NCI-H1092 (cell line): ENCODE measurements at regions not wholly inside any gene's neighbourhood (a gene's known extent, or its start where the extent isn't known, plus 50 kb on each side); places are given as distances from the start of the nearest gene placed in this dataset.

Experiments
- DNase-seq: peaks from one replicate; lab custom pipeline; 2025; lab: John Stamatoyannopoulos, UW

DNA sequence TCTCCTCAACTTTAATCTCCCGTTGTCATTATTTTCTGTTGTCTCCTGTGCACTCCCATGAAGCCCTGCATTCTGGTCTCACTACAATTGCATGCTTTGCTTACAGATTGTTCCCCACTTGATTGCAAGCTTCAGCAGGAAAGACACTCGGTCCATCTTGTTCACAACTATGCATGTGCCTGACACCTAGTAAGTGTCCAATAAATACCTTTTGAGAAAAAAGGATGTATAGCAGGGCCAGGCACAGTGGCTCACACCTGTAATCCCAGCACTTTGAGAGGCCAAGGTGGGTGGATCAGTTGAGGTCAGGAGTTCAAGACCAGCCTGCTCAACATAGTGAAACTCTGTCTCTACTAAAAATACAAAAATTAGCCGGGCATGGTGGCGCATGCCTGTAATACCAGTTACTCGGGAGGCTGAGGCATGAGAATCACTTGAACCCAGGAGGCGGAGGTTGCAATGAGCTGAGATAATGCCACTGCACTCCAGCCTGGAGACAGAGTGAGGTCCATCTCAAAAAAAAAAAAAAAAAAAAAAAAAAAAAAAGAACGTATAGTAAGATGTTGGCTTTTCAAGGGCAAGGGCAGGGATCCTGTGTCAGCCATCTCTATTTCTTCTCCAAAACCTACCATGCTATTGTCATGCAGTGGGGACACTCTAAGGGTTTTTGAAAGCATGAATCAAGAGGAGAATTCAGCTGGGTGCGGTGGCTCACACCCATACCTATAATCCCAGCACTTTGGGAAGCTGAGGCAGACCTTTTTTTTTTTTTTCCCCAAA is 338.3 kb downstream of the MYCN start:
- no peak for DNase-seq

DNA sequence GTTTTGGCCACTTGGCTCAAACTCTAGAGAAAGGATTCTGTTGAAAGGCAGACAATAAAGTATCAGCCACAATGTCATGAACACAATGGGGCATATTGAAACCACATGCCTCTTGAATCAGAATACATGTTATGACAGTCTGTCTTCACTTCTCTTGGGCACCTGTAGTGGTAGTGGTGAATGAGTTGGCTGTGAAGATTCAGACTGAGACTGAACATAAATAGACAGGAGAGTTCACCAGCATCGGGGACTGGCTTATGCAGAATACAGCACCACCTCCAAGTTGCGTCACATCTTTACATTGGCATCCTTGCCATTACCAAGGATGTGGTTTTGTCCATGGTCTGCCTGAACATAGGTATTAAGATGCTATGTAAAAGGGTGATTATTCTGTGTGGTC is 336.8 kb downstream of the MYCN start:
- DNase-seq = no peak

DNA sequence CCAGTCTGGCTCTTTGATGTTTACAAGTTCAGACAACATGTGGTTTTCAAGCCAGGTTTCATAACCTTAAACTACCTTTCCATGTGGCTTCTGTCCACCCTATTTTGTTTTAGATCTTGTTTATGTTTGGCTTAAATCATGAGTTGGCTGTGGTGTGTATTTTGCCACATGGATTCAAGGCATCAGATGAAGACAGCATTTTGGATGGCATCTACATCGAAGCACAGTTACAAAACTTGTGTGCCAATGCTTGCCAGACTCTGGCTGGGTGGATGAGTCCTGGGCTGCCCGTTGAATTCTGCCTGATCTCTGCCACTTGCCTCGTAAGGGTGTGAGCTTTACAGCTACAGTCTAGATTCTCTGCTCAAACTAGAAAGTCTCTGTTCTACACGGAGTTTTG is 335.3 kb downstream of the MYCN start:
- DNase-seq = no peak

DNA sequence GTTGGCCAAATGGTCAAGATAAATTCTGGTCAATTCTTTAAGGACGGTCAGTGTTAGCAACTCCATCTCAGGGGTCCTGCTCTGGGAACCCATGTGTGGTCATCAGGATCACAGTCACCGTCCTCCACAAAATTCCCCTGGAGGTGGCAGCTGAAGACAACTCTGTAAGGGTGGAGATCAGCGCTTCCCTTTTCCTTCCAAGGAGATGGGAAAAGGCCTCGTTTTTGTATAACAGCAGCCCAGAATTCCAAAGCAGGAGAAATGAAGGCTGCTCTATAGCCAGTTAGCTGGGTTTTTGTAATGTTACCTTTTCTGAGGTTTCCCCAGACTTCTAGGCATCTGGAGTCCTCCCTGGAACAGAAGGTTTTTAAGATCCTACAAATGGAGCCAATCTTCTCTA is 334.8 kb downstream of the MYCN start:
- DNase-seq = no peak

DNA sequence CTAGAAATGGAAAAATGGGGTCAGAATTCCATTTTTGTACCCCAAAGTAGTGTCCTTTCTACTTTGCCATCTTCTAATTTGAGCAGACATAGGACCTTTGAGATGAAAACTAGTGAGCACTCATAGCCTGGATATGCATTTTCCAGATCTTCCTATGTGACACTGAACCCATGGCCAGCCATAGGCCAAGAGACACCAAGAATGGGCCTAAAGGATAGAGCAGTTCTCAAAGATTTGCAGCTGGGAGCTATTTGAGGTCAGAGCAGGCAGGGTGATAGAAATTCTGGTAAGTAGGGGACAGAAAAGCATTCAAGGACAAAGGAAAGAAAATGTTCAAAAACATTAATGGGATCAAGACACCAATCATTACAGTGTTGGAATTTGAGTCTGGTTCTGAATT is 332.8 kb downstream of the MYCN start:
- no peak for DNase-seq

DNA sequence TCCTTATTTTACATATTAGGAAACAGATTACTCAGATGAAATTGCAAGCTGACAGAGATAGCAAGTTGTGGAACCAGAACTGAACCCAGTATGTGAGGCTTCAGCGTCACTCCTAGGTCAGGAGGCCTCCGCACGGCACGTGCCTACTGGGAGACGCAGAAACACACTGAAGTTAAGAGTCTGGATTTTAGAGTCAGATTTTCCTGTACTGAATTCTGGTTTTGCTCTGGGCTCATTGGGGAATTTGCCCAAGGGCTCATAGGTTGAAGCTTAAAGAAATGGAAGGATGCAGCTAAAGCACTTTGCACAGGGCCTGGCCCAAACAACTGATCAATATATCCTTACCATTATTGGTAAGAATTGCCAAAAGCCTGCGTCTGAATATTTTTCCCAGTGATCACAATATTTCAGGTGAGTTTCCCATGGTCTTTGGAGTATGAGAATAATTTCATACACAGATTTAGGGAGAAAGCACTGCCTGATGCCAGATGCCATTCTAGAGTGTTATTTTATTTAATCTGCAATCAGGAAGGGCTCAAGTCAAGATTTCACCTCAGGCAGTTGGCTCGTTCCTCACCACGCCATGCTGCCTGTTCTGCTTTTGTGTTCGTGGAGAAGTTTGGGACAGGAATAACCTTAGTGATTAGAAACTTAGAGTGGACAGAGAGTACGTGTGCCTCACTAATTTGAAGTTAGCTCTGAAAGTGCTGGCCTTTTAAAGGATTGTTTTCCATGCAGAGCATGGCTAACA is 331.9 kb downstream of the MYCN start:
- DNase-seq = no peak

DNA sequence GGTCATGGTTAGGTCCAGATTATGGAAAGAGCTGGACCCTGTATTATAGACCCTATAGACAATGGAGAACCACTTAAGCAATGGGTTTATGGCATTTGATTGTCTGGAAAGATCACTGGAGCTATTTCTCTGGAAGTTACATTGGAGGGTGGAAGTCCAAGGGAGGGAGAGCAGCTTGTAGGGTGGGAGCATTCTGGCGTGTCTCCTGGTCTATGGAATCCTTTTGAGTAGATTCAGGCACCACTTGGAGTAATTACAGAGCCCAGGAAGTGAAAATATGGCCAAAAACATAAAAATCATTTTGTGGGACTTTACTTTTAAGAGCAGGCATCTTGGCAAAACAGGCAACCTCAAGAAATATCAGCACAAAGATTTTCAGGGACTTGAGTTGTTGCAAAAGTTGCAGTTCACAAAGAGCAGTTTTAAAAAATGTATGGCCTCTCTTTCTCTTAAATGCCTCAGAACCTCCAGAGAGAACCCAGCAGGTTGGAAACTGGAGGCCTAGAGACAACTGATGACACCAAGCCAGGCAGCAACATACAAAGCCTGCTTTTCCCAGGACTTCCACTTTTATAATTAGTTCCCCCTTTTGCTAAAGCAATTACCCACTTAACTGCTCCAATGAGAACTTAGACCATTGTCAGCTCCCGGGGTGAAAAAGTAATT is 331.0 kb downstream of the MYCN start:
- DNase-seq = no peak

DNA sequence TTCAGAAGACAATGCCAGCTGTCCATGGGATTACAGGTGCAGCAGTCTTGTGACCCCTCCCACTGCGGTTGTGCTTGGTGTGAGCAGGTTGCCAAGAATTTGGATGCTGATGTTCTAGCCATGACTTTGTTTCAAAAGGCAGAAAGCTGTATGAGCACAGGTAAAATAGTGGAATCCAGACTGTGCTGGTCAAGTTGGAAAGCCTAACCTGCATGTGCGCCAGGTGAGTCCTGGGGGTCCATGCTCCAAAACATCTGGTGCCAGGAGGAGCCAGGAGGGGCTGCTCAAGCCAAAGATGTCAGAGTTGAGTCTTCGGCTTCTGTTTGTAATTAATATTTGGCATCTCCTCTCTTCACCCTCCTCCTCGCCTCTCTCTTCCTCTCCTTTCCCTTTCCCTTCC is 330.1 kb downstream of the MYCN start:
- DNase-seq = no peak

DNA sequence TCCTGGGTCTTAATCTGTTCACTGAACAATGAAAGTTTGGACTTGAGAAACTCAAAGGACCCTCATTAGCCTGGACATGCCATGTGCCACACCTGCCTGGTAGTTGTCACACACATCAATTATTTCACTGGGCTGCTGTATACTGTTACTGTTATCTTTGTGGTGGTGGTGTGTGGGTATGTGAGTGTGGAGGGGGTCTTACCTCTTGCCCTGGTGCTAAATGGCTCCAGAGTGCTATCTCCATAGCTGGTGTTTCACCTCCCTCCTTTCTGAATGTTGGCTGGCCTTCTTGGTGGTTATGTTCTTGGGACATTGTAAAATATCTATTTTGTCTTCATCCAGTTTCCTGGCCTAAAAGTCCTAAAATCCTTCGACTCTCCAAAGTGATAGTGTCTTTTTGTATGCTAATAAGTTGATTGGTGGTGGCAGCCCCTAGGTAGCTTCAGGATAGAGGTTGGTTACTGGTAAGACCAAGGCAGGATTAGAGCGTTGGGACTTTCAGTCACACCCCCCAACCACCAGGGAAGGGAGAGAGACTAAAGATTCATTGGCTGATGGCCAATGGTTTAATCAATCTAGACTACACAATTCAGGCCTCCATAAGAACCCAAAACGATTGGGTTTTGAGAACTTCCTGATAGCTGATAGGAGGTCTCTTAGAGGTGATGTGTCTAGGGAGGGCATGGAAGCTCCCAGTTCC is 328.1 kb downstream of the MYCN start:
- DNase-seq = no peak

DNA sequence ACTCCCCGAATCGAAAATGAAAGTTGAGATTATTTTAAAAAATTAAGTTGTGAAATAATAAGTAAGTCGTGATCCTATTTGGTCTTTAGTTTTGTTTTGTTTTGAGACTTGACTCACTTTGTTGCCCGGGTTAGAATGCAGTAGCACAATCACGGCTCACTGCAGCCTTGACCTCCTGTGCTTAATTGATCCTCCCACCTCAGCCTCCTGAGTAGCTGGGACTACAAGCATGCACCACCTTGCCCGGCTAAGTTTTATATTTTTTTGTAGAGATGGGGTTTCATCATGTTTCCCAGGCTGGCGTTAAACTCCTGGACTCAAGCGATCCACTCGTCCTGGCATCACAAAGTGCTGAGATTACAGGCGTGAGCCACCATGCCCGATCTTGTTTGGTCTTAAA is 326.2 kb downstream of the MYCN start:
- no peak for DNase-seq

DNA sequence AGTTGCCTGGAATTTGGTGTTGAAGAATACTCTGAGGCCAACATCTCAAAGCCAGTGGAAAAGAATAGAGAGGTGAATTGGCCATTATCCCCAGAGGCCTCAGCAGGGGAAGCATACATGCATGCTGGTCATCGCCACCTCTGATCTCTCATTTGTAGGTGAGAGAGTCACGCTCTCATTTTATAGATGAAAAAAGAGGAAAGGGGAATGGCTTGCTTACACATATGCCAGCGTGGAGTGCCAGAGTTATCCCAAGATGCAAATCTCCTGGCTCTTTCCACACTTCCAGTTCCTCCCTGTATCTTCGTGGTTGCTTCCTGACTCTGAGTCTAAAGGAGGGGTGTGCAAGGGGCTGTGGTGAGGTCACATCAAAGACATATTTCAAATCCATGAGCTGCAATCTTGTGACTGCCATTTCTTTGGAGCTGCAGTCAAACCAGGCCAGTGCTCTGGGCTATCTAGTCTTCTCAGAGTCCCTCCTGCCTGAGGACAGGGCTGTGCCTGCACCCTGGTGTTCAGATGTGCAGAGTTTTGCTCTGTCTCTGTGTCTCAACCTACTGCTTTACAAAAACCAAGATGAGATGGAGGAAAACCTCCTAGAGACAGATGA is 324.7 kb downstream of the MYCN start:
- no peak for DNase-seq

DNA sequence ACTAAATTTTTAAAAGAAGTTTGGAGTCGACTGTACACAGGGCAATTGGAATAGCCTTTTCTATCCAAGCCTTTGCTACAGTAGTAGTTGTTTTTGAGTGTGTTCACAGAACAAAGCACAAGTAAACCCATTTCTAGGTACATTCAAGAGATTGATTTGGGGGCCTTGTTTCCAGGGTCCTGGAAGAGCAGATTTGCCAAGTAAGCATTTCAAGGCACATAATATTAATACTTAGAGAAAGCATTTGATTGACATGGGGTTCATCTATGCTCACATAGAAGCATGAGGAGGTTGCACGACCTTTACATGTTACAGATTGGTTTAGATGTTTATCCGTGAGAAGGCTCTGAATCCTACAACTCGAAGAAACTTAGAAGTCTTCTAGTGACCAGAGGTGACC is 324.1 kb downstream of the MYCN start:
- no peak for DNase-seq

DNA sequence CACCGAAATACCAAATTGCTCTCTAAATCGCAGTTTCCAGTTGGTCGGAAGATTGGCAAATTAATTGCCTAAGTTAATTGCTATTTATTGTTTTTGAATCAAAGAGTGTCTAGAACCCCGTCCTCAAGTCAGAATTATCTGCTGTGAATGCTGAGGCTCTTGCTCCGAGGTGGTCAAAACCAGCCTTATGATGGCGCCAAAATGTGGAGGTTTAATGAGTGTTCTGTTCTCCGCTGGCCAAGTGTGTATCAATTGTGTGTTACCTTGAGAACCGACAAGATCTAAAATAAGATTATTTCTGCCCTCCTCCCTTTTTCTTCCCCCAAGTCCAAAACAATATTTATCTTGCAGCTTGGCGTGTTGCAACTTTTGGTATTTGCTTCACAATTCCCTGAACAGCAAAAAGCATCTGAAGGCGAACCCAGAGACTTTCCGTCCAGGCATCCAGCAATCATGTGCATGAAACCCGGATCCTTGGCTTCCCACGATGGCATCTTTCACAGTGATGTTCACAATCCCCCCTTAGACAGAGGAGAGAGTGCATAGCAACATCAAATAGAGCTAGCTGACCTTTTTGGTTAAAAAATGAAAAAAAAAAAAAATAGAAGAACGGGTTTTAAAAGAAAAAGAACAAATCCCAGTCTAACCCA is 323.0 kb downstream of the MYCN start:
- no peak for DNase-seq

DNA sequence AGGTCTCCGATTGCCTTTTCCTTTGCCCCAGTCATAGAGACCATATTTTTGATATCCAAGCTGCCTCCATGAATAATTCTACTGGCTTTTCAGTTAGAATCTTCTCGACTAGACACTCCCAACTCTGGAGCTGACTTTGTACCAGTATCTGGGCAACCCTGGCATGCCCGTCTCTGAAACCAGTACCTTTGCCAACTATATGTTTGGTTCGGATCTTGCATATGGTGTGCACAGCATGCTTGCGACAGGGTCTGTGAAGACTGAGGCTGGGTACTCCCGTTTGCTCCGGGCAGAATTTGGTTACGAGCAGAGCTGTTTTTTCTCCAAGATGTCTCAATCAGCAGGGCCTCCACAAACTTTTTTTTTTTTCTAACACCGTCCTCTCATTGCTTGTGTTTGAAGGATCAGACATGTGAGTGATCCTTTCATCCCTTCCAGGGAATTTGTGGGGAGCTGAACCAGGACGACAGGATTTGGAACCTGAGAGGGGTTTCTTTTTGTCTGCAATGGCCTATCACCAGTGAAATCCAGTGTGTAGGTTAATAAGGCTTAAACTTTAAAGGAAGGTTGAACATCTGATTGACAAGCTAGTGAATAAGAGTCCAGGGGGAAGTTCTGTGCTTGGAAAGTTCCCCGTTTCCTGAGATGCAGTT is 322.3 kb downstream of the MYCN start:
- DNase-seq = no peak

DNA sequence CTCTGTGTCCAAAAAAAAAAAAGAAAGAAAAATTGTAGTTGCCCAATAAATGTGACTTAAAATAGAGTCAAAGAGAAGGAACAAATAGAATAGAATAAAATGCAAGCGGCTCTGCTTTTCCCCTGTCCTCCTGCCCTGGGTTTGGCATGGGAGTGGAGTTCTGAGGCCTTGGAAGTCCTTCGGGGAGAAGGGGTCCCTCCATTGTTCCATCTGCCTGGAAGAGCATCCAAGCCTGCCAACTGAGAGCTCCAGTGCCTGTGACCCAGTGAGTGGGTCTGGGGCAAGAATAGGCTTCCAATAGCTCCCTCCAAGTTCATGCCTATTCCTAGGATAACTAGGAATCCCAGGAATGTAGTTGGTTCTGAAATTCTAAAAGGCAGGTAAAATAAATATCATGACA is 321.4 kb downstream of the MYCN start:
- no peak for DNase-seq

DNA sequence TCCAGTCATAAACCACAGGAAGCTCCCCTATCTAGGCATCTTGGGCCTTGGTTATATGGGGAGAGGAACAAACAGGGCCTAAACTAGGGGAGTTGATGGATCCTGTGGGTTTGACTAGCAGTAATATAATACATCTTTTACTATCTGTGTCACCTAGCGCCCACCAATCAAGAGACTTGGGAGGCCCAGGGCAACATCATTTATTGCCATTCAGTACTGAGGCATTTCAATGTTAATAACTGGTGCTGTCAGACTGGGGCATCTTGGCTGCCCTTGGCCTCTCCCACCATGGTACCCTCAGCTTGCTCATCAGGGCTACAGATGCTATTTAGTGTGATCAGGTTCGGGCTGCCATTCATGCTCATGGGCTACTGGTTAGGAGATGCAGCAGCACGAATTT is 320.7 kb downstream of the MYCN start:
- no peak for DNase-seq

DNA sequence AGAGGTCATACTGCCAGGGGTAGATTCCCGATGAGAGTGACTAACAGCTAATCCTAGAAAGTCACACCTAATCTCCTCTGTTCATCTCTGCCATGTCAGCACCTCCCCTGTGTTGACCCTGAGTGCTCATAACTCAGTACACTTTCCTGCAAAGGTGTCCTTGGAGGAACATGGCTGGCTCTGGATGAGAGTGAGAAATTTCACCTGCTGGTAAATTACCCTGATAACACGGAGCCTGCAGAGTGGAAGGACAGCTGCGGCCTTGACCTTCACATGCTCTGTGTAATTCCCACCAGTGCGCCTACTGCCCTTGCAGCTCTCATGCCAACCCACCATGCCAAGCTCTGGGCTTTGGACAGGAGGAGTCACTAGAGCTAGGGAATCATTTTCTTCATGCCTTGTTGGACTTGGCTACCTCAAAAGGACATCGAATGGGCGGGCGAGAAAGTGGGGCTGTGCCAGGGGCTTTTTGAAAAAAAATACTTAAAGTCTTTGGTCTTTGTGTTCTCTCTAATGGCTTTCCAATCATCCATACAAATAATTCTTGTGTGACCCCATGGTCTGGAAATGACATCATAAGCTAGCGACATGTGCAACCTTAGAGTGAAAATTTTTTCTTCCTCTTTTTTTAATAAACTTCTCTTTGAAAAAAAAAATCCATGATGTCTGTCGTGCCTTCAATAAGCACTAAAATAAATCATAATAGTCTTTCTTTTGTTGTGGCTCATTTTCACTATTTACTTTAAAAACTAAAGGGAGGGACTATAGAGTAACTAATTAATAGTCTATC is 319.9 kb downstream of the MYCN start:
- DNase-seq = no peak

DNA sequence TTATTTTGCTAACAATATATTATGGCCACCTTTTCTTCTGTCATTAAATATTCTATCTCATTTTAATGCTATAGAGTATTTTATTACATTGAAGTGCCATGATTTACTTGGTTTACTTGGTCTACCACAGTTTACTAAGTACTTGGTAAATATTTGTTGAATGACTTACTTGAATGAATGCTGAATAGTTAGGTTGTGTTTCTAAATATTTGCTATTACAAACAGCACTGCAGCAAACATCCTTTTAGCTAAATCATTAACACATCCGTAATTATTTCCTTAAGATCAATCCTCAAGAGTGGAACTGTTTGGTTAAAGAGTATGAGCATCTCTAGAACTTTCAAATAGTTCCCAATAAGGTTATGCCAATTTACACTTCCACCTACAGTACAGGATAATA is 318.7 kb downstream of the MYCN start:
- no peak for DNase-seq

DNA sequence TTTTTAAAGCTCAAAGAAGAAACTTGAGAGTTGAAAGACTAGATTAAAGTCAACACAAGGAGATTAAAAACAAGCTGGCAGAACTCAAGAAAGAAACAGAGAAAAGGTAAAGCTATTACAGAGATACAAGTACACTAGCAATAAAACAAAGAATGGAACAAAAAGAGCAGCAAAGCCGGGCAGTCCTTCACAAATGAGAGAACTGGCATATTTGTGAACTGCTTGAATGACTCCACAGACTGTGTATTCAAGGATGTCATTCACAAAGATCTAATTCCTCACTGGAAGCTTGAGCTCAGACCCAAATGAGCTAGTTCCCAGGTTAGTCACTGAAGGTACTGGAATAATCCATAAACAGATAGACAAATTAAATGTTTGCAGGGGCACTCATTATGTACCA is 318.0 kb downstream of the MYCN start:
- no peak for DNase-seq

DNA sequence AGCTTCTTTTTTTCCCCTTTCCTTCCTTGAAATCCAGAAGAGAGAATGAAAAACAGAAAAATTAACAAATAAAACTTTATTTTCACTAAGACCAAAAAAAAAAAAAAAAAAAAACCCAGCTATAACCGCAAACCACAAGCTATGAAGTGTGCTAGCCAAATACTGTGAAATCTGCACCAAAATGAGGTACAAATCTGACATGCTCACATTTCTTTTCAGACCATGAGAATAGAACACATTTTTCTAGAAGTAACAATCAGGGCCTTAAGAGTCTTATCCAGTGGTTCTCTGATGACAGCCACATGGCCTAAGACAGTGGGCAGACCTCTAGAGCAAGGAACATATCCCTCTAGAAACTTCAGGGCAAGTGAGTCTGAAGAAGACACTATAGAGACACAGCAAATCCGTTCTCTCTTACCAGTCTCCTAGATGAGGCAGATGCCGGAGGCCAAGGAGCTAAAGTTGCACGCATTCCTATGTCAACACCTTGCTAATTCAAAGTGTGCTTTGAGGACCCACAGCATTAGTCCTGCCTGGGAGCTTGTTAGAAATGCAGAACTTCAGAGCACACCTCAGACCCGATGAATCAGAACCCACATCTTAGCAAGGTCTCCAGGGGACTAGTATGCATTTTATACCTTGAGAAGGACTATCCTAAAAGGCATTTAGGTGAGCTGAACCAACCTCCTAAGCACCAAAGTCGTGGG is 317.1 kb downstream of the MYCN start:
- no peak for DNase-seq
